ENCODE measurements at regions not wholly inside any gene's neighbourhood (a gene's known extent, or its start where the extent isn't known, plus 50 kb on each side); places are given as distances from the start of the nearest gene placed in this dataset.
"Not testable (repeated sequence)": the region's sequence is repeated elsewhere in the genome, so short reads cannot be mapped to it uniquely, and the experiment has no call there.

DNA sequence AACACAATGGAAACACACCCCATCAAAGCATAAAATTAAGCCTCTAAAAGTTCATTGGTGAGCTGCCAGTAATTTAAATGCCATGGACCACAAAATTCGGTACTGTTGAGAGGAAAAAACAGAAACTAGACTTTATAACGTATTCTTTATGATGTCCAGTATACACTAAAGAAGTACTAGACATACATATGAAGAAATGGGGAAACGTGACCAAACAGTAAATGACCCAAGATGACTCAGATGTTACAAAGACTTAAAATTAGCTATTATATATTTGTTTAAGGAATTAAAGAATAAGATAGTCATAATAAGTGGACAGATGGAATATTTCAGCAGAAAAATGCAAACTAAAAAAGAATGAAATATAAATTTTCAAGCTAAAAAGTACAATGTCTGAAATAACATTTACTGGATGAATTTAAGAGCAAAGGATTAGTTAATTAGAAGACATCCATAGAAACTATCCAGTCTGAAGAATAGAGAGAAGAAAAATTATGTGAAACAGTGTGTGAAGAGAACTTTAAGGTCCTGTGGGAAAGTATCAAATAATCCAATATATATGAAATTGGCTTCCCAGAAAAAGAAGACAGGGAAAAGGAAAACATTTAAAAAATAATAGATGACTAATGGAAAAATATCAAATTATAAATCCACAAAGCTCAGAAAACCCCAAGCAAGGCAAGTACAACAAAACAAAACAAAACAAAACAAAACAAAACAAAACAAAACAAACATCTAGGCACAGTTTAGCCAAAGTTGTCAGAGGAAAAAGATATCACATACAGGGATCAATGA is 69.4 kb downstream of the SAMD9 start:
- no peak for DNase-seq

- DNase-seq = no peak
Measured at GRCh38 chr7:93047514-93048099, 70.2 kb downstream of the SAMD9 start.

GRCh38 chr7:93046641-93047040 is 71.1 kb downstream of the SAMD9 start:
- no peak for DNase-seq

DNA sequence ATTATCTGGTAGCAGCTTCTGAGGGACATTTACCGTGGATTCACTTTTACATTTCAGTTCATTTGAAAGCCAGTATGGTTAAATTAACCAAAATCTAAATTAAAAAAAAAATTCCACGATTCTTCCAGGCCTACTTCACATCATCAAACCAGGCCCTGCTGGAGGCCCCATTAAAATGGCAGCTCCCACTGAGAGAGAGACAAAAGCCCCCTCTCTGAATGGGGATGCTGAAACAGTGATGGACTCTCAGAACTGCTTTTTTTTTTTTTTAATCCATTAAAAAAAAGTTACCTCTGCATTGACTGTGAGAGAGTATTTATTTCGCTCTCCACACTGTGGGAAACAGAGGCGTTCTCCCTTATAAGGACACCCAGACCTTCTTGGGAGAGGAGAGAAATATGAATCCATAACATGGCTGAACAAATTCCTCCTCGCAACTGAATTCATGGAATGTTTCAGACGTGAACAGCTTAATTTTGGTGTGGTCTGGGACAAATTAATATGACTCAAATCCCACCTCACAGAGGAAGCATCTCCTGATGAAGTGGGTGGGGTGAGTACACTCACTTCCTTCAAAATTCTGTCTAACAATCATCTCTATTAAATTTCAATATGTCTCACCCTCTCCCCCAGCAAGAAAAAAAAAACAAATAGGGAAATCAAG is 73.5 kb downstream of the SAMD9 start:
- no peak for DNase-seq

- DNase-seq = peak; percentile 89
Measured at GRCh38 chr7:93043385-93043985, 74.3 kb downstream of the SAMD9 start.

DNA sequence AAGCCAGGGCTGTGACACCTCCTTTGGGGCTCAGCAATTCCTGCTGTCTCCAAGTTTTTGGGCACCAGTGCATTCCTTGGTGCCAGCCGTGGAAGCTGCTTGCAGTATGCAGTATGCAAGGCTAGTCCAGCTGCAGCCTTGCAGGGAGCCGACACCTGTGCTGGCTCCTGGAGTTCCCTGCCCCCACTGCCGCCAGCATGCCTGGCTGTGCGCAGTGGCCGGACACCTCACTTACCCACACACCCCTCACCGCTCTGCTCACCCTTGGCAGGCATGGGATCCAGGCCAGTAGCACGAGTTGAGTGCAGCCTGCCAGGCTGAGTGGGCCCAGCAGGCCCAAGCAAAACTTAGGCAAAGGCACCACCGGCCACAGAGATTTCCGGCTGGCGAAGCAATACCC is 77.4 kb downstream of the SAMD9 start:
- no peak for DNase-seq

DNA sequence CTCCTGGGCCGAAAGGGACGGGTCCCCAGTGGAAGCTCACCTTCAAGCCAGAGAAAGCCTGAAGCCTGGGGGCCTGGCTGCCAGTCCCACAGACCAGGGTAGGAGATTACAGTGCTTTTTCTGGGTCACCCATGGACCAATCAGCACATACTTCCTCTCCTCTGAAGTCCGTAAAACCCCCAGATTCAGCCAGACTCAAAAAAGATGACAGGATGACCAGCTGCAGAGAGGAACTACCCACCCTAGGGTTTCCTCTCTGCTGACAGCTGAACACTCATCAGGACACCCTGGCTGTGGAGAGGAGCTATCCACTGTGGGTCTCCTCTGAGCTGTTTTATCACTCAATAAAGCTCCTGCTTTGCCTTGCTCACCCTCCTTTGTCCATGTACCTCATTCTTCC is 78.0 kb downstream of the SAMD9 start:
- no peak for DNase-seq

GRCh38 chr7:93039282-93039681 is 78.5 kb downstream of the SAMD9 start:
- no peak for DNase-seq

- no peak for DNase-seq
Measured at GRCh38 chr7:93036807-93037206, 81.0 kb downstream of the SAMD9 start.

DNA sequence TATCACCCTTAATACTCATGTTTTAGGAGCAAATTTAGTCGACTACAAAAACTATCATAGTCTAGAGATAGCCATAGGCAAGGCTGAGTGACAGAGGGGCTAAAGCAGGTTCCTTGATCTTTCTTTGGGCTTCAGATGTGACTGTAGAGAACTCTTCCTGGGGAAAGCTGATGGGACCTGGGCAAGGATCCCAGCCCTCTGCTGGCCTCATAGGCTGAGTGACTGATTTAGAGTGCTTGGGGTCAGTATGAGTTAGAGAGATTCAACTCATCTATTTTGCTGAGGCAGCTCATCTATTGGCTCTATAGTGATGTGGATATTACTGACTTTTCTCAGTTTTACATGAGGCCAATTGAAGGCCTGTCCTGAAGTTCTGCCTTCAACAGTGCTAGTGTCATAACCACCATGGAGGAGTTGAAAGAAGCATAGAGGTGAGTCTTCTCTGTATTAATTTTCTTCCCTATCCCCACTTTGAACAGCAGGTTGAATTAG is 81.6 kb downstream of the SAMD9 start:
- no peak for DNase-seq

GRCh38 chr7:93031795-93032194 is 86.0 kb downstream of the SAMD9 start:
- DNase-seq = no peak

GRCh38 chr7:93030605-93031225 is 87.1 kb downstream of the SAMD9 start:
- DNase-seq = no peak

DNA sequence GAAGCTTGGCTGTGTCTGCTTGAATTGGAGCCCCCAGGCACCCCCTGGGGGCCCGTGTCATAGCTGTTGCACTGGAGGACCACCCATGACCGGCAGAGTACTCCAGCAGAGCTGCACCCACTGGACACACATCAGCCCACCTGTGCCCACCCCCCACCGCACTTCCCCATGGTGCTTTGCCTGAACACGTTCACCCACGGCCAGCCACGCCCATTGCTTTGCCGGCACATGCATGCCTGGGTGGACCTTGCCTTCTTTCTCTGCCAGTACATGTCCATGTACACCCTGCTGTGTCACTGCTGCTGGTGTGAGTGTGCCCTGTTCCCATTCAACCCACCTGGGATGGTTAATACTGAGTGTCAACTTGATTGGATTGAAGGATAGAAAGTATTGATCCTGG is 88.7 kb downstream of the SAMD9 start:
- DNase-seq = no peak

DNA sequence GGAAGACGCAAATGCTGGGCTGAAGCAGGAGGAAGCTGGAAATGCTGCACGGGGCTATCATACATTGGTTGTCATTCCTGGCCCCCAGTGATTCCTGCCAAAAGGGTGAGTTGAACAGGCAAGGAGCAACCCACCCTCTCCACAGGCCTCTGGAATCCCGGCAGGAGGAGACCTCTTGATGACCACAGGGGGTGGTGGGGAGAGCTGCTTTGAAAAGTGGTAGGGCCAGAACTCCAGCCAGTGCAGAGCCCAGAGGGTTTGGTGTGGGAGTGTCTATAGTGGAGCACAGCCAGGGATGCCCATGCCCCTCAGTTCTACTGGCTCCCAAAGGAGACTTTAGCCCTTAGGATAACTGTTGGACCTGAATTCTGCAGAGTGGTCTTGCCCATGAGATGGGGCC is 89.2 kb downstream of the SAMD9 start:
- no peak for DNase-seq

DNA sequence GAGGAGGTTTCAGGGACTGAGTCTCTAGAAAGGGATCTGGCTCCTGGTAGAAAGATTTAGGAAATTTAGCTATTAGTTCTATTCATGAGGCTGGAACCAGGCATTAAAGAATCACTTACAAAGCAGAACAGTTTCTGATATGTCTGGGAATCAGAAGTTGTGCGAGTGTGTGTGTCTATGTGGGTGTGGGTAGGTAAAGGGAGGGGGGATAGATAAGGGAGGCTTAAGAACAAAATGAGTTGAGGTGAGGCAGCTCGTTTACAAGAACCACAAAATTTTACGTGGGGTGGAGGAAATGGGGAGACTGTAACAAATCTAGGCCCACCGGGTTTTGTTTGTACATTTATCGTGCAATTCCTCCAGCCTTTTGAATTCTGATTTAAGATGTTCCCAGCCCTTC is 90.7 kb downstream of the SAMD9 start:
- DNase-seq = no peak

DNA sequence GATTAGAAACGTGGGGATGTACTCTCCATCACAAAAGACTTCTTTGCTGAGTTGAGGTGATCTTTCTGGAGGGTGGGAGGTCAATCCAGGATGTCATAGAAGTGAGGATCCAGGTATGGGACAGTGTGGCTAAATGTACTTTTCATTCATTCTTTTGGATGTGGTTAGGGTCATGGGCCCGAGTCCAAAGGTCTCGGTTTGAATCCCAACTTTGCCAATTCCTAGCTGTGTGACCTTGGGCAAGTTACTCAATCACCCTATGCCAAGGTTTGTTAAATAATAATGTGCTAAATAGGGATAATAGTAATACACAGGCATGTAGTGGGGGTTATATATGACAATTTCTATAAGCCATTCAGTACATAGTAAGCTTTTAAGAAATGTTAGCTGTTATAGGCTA is 91.4 kb downstream of the SAMD9 start:
- no peak for DNase-seq

DNA sequence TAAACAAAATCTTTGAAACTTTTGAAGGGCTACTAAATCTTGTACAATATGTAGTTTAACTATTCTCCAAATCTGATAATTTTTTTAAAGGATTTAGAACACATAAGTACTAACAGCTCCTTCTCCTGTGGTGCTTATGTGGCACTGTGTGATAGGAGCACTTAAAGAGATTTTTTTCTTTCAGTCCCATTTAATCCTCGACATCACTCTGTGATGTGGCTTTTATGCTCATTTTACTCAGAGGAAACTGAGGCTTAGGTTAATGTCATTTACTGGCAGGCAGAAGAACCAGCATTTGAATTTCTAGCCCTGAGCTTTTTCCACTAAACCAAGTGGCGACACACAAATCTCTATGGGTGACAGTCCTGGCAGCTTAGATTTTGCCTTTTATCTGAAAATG is 92.4 kb downstream of the SAMD9 start:
- DNase-seq = no peak

DNA sequence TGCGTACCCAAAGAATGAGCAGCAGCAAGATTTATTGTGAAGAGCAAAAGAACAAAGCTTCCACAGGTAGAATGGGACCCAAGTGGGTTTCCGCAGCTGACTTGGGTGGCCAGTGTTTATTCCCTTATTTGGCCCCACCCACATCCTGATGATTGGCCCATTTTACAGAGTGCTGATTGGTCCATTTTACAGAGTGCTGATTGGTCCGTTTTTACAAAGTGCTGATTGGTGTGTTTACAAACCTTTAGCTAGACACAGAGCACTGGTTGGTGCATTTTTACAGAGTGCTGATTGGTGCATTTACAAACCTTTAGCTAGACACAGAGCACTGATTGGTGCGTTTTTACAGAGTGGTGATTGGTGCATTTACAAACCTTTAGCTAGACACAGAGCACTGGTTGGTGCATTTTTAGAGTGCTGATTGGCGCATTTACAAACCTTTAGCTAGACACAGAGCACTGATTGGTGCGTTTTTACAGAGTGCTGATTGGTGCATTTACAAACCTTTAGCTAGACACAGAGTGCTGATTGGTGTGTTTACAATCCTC is 94.8 kb downstream of the SAMD9 start:
- not testable (repeated sequence) for DNase-seq

DNA sequence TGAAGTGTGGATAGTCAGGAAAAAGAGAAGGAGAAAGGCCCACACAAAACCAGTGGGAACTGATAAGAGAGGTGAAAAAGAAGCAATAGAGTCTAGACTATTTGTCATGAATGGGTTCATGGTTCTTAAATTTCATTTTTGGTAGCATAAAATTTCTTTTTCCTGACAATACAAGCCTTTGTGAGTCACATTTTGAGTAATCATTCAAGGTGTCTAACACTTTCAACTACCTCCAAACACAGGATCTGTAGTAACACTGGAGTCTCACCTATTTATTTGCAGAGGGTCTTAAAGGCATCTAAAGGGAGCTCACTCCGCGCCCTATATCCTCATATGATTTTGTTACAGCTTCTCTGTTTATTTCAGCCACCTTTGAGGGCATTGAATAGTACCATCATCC is 96.0 kb downstream of the SAMD9 start:
- DNase-seq = no peak

DNA sequence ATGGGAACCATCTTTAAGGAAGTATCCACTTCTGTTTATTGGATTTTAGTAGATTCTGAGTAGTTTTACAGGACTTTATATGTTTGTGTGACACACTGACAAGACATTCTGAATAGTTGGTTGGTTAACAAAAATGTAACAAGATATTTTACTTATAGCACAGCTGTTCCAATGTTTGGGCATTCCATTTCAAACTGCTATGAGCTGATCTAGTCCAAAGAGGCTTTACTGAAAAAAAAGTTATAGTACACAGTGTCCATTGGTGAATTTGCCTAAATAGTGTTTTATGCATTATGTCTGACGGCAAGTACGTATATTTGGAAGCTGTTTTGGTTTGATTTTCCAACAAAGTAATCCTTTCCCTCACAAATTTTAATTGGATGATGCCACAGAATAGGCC is 99.1 kb downstream of the SAMD9 start:
- no peak for DNase-seq

DNA sequence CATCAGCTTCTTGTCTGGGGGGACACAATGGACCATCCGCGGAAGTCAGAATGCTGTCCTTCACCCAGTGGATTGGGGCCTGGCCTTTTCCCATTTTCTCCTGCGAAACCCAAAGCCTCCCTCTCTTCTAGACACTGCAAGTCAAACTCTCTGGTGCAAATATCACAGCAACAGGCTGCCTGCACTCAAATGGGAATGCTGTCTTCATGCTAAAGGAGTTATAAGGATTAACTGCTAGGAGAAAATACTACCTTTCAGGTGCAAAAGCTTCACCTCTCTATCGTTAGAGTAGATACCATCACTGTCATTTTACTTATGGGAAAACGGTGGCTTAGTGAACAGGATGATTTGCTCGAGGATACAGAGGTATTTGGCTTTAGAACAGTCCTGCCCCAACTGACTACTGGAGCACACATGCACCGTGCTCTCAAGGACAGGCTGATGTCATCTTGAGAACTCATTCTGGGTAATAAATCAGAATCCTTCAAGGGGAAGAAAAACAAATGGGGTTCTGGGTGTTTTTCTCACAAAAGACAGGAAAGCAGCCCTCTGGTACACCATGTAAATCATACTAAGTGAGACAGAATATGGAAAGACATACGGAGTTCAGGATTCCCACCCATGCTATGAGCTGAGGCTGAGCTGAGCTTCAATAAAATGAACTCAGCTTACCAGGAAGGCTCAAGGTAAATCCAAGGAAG is 100.9 kb downstream of the SAMD9 start:
- DNase-seq = no peak

GRCh38 chr7:93015779-93016481 is 101.8 kb downstream of the SAMD9 start:
- DNase-seq = peak; percentile 58
